ENCODE measurements at regions not wholly inside any gene's neighbourhood (a gene's known extent, or its start where the extent isn't known, plus 50 kb on each side); places are given as distances from the start of the nearest gene placed in this dataset.

GRCh38 chr17:33401249-33401648, 108.2 kb upstream of the ASIC2 start:
- H3K27me3 Mint-ChIP-seq (ENCODE audit: low read depth) = no peaks in the 10 kb centered on the region
- no peak overlapping the region for H3K27ac Mint-ChIP-seq
- TF ChIP-seq, protein P1, sequence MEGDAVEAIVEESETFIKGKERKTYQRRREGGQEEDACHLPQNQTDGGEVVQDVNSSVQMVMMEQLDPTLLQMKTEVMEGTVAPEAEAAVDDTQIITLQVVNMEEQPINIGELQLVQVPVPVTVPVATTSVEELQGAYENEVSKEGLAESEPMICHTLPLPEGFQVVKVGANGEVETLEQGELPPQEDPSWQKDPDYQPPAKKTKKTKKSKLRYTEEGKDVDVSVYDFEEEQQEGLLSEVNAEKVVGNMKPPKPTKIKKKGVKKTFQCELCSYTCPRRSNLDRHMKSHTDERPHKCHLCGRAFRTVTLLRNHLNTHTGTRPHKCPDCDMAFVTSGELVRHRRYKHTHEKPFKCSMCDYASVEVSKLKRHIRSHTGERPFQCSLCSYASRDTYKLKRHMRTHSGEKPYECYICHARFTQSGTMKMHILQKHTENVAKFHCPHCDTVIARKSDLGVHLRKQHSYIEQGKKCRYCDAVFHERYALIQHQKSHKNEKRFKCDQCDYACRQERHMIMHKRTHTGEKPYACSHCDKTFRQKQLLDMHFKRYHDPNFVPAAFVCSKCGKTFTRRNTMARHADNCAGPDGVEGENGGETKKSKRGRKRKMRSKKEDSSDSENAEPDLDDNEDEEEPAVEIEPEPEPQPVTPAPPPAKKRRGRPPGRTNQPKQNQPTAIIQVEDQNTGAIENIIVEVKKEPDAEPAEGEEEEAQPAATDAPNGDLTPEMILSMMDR (IDR thresholded peaks at IDR 0.05; ENCODE audit: unreplicated experiment) = no peak
- H3K9me3 Mint-ChIP-seq = no peaks in the 10 kb centered on the region
- H3K4me3 Mint-ChIP-seq = no peak overlapping the region
- peaks cover 6% of the 10 kb centered on the region for H3K4me1 Mint-ChIP-seq
- DNase-seq (ENCODE audit: low spot score in 2 of 2, unreplicated experiment in 2 of 2) = no peak
- H3K36me3 Mint-ChIP-seq = no peaks in the 10 kb centered on the region

GRCh38 chr17:33403194-33403593, 110.1 kb upstream of the ASIC2 start:
- no peaks in the 10 kb centered on the region for H3K27me3 Mint-ChIP-seq (ENCODE audit: low read depth)
- no peak for DNase-seq (ENCODE audit: low spot score in 2 of 2, unreplicated experiment in 2 of 2)
- H3K27ac Mint-ChIP-seq = no peak overlapping the region
- no peak overlapping the region for H3K4me3 Mint-ChIP-seq
- TF ChIP-seq, protein P1 (IDR thresholded peaks at IDR 0.05; ENCODE audit: unreplicated experiment) = no peak
- no peaks in the 10 kb centered on the region for H3K9me3 Mint-ChIP-seq
- H3K36me3 Mint-ChIP-seq = no peaks in the 10 kb centered on the region
- H3K4me1 Mint-ChIP-seq = peaks cover 10% of the 10 kb centered on the region

DNA sequence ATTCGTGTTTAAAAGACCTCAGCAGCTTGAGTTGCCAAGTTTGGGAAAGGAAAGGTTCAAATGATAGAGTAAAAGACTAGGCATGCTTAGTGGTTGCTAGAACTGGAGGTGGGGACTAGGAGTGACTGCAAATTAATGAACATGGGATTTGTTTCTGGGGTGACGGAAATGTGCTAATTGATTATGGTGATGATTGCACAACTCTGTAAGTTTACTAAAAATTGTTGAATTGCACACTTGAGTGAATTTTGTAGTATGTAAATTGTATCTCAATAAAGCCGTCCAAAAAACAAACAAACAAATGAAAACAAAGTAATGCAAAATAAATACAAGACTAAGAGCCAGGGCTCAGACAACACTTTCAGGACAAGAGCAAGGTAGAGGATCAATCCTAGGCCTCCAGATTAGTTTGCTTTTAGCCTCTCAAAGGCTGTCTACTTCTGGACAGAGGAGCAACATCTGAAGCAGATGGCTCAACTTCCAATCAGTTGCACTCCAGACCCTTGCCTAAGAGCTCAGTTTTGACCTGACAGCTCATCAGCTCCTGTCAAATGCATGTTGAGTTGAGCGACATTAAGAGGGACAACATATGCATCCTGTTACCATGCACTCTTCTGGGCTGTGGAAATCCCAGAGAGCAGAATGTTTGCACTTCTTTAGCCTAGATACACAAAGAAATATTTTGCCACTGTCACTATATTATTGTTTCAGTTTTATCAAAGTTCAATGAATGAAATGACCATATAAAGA, 111.2 kb upstream of the ASIC2 start:
- Mint-ChIP-seq H3K27ac (no peak overlapping the region), H3K9me3 (no peaks in the 10 kb centered on the region), H3K4me1 (peaks cover 10% of the 10 kb centered on the region), H3K27me3 (ENCODE audit: low read depth) (no peaks in the 10 kb centered on the region), H3K4me3 (no peak overlapping the region), H3K36me3 (no peaks in the 10 kb centered on the region)
- TF ChIP-seq, protein P1 (IDR thresholded peaks at IDR 0.05; ENCODE audit: unreplicated experiment) = no peak
- no peak for DNase-seq (ENCODE audit: low spot score in 2 of 2, unreplicated experiment in 2 of 2)

GRCh38 chr17:33416131-33416530, 123.0 kb upstream of the ASIC2 start:
- Mint-ChIP-seq H3K36me3 (no peaks in the 10 kb centered on the region), H3K27ac (no peak overlapping the region), H3K27me3 (ENCODE audit: low read depth) (no peaks in the 10 kb centered on the region), H3K4me3 (no peak overlapping the region), H3K9me3 (no peaks in the 10 kb centered on the region), H3K4me1 (peaks cover 7% of the 10 kb centered on the region)
- TF ChIP-seq, protein P1 (IDR thresholded peaks at IDR 0.05; ENCODE audit: unreplicated experiment) = no peak
- no peak for DNase-seq (ENCODE audit: low spot score in 2 of 2, unreplicated experiment in 2 of 2)

DNA sequence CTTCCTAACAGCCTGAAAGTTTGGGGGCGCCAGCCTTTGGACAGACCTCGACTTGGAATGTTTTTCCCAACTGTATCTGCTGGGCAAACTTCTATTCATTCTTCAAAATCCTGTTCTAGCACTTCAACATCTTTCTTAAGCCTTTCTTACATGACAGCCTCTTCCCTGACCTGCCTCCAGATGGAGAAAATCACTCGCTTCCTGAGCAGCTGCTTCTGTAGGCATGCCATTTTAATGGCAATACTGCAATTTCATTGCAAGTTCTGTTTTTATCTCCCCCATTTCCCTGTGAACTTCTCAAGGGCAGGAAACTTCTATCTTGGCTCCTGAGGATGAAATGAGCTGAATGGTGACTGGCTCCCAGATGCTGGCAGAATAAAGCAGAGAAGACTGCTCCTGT, 128.8 kb upstream of the ASIC2 start:
- Mint-ChIP-seq H3K27me3 (ENCODE audit: low read depth) (no peaks in the 10 kb centered on the region), H3K4me1 (peaks cover 30% of the 10 kb centered on the region), H3K9me3 (peaks cover 8% of the 10 kb centered on the region), H3K4me3 (no peak overlapping the region), H3K36me3 (no peaks in the 10 kb centered on the region), H3K27ac (no peak overlapping the region)
- TF ChIP-seq, protein P1 (IDR thresholded peaks at IDR 0.05; ENCODE audit: unreplicated experiment) = no peak
- no peak for DNase-seq (ENCODE audit: low spot score in 2 of 2, unreplicated experiment in 2 of 2)

All from mesothelial cell of epicardium (in vitro differentiated cells).